Neutrophil (primary cell): ENCODE measurements at regions not wholly inside any gene's neighbourhood (a gene's known extent, or its start where the extent isn't known, plus 50 kb on each side); places are given as distances from the start of the nearest gene placed in this dataset.

ENCODE experiments used
- H3K27ac ChIP-seq: fragments of 200-600 bp; sonication (generic); 2 replicates; pipeline ENCODE4 v1.5.1; 2016; ENCODE audit warnings: mild to moderate bottlenecking, moderate library complexity
- H3K27me3 ChIP-seq: fragments of 200-600 bp; sonication (generic); 2 replicates; pipeline ENCODE4 v1.6.0; 2016; ENCODE audit warnings: mild to moderate bottlenecking
- H3K36me3 ChIP-seq: fragments of 200-600 bp; sonication (generic); 2 replicates; pipeline ENCODE4 v1.5.1; 2017
- H3K4me1 ChIP-seq, 2 experiments: fragments of 200-600 bp in 1 of 2; sonication (generic) in 1 of 2; 1 replicate in 1 of 2; 2 replicates in 1 of 2; pipeline versions ENCODE4 v1.5.1 to v1.6.1; 2013 to 2016; ENCODE audit warnings: low read depth in 1 of 2, low read length in 1 of 2, mild to moderate bottlenecking in 1 of 2, moderate library complexity in 1 of 2; ENCODE audit not compliant: control insufficient read depth in 1 of 2, insufficient read depth in 1 of 2
- H3K4me3 ChIP-seq, 2 experiments: fragments of 200-600 bp in 1 of 2; sonication (generic) in 1 of 2; 1 replicate in 1 of 2; 2 replicates in 1 of 2; pipeline ENCODE4 v1.5.1; 2013 to 2016; ENCODE audit warnings: low read depth in 1 of 2, low read length in 1 of 2, mild to moderate bottlenecking in 1 of 2, moderate library complexity in 1 of 2
- H3K9me3 ChIP-seq: fragments of 200-600 bp; sonication (generic); 2 replicates; pipeline ENCODE4 v1.5.1; 2016
- CTCF ChIP-seq: fragments of 200-600 bp; sonication (generic); IDR thresholded peaks from 2 replicates; pipeline ENCODE4 v1.5.1; 2016; ENCODE audit warnings: antibody characterized with exemption

- Histone ChIP-seq H3K9me3 (no peaks in the 10 kb centered on the region), H3K4me1 (peaks cover 0 to 9% of the 10 kb centered on the region in 2 experiments), H3K27me3 (peaks cover 19% of the 10 kb centered on the region), H3K4me3 (no peak overlapping the region), H3K36me3 (no peaks in the 10 kb centered on the region), H3K27ac (no peak overlapping the region)
- no peak for TF ChIP-seq CTCF
Measured at GRCh38 chr12:131609762-131610161, 101.1 kb upstream of the SFSWAP start.

GRCh38 chr12:131610181-131610580, 100.7 kb upstream of the SFSWAP start:
- Histone ChIP-seq H3K36me3 (no peaks in the 10 kb centered on the region), H3K27me3 (peaks cover 15% of the 10 kb centered on the region), H3K9me3 (no peaks in the 10 kb centered on the region), H3K4me3 (no peak overlapping the region), H3K4me1 (peaks cover 0 to 9% of the 10 kb centered on the region in 2 experiments), H3K27ac (no peak overlapping the region)
- no peak for TF ChIP-seq CTCF

- no peaks in the 10 kb centered on the region for H3K36me3 ChIP-seq
- no peaks in the 10 kb centered on the region for H3K9me3 ChIP-seq
- peaks cover 15% of the 10 kb centered on the region for H3K27me3 ChIP-seq
- no peak overlapping the region for H3K27ac ChIP-seq
- no peak overlapping the region for H3K4me3 ChIP-seq
- no peak for TF ChIP-seq CTCF
- H3K4me1 ChIP-seq, result peaks cover 0 to 9% of the 10 kb centered on the region in 2 experiments
Measured at GRCh38 chr12:131610891-131611290, 100.0 kb upstream of the SFSWAP start.

GRCh38 chr12:131611416-131612091, 99.3 kb upstream of the SFSWAP start:
- H3K27me3 ChIP-seq, result peaks cover 15% of the 10 kb centered on the region
- H3K4me3 ChIP-seq, result no peak overlapping the region
- H3K9me3 ChIP-seq, result no peaks in the 10 kb centered on the region
- peaks cover 0 to 7% of the 10 kb centered on the region in 2 experiments for H3K4me1 ChIP-seq
- H3K36me3 ChIP-seq, result no peaks in the 10 kb centered on the region
- no peak for TF ChIP-seq CTCF
- no peak overlapping the region for H3K27ac ChIP-seq

GRCh38 chr12:131612092-131612755, 98.7 kb upstream of the SFSWAP start:
- peaks cover 0 to 5% of the 10 kb centered on the region in 2 experiments for H3K4me1 ChIP-seq
- no peak for TF ChIP-seq CTCF
- H3K27me3 ChIP-seq, result peaks cover 17% of the 10 kb centered on the region
- H3K4me3 ChIP-seq, result no peak overlapping the region
- no peaks in the 10 kb centered on the region for H3K9me3 ChIP-seq
- H3K36me3 ChIP-seq, result no peaks in the 10 kb centered on the region
- no peak overlapping the region for H3K27ac ChIP-seq
